GM18520 (cell line): ENCODE measurements at regions not wholly inside any gene's neighbourhood (a gene's known extent, or its start where the extent isn't known, plus 50 kb on each side); places are given as distances from the start of the nearest gene placed in this dataset.

ENCODE experiments used
- ATAC-seq: cut with Tn5 transposase; IDR thresholded peaks from one replicate; pipeline ENCODE4 v1.9.1; 2021; ENCODE audit not compliant: unreplicated experiment

DNA sequence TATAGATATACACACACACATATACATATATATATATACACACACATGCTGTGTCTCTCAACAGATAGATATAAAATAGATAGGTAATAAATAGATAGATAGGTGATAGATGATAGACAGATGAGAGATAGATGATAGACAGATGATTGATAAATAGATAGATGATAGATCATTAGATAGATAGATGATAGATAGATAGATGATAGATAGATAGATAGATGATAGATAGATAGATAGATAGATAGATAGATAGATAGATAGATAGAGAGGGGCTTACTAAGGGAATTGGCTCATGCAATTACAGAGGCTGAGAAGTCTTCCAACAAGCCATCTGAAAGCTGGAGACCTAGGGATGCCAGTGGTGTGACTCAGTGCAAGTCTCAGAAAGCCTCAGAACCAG, 394.5 kb downstream of the ICE1 start:
- no peak for ATAC-seq

DNA sequence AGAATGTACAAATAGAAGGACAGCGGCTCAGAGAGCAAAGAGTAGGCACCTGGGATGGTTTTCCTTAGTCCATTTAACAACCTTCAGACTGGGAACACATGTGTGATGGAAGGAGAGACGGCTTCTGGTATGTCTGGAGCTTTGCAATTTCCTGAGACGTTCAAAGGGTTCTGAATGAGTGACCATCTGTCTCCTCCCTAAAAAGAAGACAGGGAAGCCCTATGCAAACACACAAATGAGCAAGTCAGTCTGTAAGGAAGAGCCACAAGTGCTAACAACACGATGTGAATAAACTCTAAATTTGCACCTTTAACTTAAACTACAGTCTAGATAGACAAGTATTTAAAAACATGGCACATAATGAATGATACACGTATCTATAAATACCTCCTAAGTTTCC, 391.0 kb downstream of the ICE1 start:
- no peak for ATAC-seq

DNA sequence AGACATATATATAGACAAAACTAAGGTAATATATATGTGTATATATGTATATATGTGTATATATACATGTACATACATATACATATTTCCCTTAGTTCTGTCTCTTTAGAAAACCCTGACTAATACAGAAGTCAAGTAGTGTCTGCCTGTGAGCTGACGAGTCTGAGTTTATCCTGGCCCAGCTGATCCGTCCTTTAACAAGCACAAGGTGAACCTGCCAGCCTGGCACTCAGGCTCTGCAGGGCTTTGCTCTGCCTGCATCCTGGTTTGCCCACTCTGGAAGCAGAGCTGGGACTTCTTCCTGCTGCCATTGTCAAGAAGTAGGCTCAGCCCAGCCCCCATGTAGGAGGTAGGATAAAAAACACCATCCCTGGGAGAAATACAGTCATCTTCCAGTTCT, 388.0 kb downstream of the ICE1 start:
- ATAC-seq: no peak

DNA sequence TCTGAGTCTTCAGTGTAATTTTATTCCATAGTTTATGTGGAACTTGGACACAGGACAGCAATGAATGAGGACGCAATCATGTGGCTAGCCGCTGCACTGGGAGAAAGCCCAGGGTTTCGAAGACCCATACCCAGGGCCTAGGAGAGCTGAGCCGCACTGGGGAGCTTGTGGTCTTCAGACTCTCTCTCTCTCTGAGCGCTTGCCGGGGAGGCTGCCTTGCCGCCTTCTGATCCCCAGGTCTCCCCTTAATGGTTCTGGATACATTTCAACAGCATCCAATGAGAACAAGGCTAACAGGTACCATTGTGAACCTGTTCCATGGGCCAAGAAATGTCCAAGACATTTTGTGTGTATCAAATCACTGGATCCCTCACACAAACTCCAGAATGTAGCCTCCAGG, 383.4 kb downstream of the ICE1 start:
- no peak for ATAC-seq

DNA sequence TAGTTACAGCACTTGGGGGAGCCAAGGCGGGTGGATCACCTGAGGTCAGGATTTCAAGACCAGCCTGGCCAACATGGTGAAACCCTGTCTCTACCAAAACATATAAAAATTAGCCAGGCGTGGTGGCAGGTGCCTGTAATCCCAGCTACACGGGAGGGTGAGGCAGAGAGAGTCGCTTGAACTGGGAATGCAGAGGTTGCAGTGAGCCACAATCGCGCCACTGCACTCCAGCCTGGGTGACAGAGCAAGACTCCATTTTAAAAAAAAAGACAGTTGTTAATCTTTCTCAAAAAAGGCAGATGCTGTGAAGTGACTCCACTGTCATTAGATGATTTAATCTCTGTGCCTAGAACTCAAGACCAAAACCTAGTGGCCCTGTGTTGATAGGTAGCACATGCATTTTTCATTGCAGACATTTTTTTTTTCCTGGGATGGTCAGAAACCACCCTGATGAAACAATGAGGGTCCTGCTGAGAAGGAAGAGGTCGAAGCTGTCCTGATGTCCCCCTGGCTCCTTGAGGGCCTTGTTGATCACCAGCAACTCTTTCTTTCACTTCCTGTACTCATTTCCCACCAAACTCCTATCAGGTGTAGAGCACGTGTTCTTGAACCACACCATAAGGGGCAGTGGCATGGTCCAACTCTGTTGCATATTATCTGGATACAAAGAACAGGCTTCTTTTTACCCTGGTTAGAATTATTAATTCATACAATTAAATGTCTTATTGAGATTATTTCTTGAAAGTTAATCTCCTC, 382.2 kb downstream of the ICE1 start:
- no peak for ATAC-seq

DNA sequence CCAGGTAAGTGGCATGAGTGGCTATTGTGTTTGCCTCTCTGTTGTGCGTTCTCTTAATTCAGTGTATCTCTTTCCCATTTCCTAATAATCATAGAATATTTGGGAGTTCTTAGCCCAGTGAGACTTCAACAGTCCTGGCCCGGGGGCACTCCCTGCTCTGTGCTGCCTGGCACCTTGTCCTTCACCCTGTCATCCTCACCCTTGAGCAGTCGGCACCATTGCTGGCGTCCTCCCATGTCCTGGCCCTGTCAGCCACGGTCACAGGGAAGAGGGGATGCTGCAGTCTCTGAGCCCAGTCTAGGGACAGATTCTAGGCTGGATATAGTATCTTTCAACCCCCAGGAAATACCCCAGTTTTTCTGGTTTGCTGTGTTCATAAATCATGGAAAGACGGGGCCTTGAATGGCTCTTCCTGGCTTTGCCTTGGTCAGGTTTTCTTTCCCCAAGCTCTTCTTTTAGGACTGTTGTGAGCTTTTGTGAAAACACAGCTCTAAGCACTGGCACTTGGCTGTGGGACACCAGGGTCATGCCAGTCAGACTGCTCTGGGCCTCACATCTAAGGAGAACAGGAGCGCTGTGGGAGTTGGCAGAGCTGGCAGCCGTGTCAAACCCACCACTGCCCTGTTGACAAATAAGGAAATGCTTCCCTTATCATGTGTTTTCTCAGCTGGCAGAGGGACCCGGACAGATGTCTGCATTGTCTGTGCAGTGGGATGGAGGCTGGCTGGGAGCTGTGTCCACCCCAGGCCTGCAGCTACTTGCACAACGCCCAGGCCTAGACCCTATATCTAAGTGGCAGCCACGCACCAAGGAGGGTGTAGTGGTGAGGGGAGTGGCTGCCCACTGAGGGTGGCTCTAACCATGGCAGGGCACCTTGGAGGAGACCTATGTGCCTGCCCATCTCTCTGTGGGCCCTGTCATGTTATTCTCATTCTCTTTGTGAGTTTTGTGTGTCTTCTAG, 378.6 kb downstream of the ICE1 start:
- ATAC-seq: no peak

DNA sequence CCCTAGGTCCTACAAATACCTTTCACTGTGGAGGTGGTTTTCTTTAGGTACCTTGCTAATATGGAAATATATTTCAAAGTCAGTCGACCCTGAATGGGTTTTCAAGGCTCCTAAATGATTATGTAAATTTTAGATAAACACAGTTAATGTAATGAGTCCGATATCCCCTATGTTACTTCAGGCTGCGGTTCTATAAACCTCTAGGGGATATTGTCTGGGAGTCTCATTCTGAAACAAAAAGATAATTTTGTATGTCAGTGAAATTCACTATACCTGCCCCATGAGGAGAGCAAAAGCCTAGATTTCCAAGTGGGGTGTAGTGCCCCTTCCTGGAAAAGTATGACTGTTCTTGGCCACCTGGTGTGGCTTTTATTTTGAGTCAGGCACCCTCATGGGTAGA, 377.3 kb downstream of the ICE1 start:
- no peak for ATAC-seq

DNA sequence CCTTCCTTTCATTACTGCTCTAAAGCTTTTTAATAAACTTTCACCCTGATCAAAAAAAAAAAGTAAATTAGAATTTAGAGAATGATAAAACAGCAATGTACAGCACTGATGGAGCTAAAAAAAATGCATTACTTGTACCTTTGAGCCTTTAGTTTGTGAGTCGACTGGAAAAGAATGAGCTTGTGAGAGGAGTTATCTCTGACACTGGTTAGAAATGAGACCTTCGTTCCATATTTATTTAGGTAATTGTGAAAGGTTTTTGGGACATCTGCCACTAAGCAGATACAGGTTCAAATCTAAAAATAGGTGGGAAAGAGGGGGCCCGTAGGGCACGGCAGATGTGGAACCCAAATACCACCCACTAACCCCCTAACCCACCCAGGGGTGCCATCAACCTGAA, 376.8 kb downstream of the ICE1 start:
- ATAC-seq: no peak

DNA sequence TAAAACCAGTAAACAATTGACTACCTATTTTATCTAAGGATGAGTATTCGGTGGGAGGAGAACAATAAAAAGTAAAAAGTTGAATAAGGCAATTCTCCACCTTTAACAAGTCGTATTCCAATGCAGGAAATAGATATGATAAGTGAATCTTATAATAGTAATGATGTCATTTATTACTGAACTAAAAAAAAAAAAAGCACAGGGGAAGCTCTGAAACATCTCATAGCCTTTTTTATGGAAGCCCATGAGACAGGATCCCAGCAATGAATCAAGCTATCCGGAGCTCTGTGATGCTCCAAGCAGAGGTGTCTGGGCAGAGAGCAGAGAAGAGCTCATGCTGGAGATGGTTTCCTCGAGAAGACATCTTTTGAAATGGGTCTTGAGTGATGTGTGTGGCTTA, 376.0 kb downstream of the ICE1 start:
- ATAC-seq: no peak

DNA sequence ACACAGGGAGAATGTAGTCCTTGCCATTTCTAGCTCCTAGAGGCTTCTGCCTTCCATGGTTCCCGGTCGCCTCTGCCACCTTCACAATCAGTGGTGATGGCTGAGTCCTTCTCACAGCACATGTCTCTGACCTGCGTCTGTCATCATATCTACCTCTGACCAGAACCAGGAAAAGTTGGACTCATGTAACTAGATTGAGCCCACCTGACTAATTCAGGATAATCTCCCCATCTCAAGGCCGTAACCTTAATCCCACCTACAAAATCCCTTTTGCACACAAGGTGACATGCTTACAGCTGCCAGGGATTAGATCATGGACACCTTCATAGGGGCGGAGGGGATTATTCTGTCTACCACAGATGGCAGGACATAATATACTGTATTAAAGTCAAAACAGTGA, 375.6 kb downstream of the ICE1 start:
- ATAC-seq: no peak

DNA sequence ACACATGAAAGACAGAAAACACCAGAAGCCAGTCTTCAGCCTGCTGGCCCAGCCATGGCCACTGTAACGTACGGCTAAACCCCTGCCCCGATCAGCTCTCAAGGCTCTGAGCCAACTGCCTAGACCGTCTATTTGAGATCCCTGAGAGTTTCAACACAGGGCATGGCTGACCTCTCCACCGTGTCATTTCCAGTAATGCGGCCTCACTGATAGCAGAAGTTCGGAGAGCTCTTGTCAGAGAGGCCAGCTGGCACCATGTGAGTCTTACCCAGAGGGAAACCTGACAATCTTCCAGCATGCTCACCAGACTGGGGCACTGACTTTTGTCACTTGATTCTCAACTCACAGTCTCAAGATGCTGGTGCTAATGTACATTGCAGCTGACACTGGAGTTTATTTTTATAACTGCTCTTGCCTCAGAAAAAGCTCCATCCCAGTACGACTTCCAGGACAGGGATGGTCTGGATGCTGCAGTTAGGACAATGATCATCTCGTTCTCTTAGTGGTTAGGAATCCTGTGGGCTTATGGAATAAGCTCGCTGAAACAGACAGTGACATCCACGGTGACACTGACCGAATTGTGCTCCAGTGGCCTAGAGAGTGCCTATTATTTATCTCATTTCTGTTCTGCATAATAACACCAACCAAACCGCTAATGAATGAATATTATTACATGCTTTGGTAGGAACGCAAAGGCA, 372.7 kb downstream of the ICE1 start:
- no peak for ATAC-seq

DNA sequence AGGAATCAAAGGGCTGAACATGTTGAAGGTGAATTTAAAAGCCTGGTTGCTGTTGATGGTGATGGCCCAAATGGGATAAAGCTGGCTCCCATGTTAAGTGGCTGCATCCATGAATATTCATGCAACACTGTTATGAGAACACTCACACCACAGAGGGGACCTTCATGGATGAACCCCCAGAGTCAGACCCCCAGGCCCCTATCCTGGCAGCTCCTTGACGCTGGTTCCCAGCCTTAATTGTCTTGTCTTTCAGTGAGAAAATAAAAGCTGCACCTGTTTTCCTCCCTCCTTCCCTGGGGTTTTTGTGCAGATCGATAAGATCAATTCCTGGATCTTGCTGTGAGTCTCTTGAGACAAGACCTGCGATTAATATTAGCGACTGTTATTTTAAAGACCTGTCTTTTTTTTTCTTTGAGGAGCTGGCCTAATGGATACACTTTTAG, 371.7 kb downstream of the ICE1 start:
- ATAC-seq: no peak

DNA sequence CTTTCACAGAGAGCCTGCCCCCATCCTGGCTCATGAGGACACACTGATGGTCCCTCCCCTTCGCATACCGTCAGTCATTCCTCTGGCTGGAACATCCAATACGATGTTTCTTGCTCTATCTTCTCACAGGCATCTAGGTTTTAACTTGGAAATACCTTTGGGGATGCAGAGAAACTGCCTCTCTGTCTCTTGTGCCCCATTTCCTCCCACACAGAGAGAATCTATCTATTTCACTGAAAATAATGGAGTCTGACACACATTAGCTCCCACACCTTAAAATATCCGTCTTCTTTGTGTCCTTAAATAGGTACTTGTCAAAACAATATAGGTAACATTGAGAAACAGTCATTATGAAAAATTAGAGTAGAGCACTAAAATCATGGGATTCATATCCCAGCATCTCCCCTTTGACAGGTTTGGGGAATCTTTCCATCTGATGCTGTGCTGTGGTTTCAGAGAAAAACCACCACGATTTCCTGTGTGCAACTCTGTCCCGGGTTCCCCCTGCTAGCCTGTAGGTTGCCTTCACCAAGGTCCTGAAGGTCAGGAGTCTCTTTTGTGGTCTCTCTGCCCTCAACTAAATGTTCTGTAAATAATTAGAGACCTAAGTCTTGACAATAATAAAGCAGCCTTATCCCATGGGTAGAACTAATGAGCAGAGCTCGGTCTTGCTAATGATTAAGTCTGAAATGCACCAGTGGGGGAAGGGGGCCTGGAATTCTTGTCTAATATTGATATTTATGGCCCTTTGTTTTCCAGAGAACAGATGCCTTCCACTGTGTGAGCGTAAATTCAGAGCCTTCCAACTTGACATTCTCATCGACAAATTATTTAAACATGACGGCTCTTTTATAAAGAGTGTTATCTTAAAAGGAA, 371.0 kb downstream of the ICE1 start:
- ATAC-seq: no peak

DNA sequence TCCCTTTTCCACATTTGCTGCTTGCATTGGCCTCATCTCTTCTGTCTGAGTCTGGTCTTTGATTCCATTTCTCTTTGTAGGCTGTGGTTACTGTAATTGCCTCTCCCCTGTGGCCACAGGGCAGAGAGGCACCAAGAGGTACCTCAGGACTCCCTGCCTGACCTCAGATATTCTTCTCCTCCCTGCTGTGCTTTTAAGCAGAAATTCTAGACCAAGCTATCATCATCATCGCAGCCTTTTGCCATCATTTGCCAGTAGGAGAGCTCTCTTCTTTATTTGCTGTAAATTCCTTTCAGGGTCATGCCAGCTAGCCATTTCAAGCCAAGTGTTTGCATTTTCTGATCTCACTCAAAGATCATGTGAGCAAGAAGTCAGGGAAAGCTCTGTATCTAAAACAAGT, 369.6 kb downstream of the ICE1 start:
- ATAC-seq: no peak

DNA sequence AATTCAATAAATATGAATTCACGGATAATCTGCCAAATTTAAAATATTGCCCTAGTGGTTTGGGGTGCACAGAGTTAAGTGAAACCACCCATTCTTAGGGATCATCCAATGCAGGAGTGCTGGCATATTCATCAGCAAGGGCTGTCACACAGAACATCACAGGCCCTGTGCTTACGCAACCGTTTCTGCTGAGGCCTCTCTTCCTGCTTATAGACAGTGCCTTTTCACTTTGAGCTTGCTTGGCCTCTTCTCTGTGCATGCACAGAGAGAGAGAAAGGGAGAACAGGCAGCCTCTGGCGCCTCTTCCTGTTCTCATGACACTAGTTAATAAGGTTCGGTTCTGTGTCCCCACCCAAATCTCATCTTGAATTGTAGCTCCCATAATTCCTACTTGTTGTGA, 366.3 kb downstream of the ICE1 start:
- no peak for ATAC-seq

DNA sequence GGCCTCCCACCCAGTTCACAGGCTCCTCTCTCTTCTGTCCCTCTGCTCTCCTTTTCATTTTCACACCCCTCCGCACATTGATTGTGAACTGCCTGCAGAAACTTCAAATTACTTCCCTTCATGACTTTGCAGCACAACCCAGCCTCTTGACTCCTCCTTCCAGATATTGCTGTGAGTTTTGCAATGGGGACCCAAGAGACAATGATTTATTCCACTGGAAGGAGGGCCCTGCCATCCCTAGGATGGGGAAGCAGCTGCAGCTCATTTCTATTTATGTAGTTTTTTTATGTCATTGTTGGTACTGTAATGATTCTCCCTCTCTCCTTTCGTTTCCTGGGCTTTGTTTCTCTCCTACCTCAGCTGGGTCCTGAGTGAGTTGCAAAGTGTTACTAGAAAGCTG, 364.9 kb downstream of the ICE1 start:
- no peak for ATAC-seq

DNA sequence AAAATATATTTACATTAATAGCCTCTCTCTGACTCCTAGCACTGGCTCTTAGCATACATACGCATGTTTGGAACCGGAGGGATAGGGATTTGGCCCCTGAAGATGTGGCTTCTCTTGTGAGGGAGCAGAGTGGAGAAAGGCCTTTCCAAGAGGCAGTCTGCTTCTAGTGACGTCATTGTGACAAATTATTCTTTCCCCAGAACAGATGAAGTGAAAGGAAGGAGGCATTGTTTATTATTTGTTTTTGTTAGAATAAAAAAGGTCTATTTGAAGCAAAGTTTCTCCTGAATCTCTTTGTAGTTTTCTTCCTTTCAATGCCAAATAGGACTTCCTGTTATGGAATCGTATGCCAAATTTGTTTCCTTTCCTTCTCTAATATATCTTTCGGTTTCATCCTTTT, 361.6 kb downstream of the ICE1 start:
- ATAC-seq: no peak

DNA sequence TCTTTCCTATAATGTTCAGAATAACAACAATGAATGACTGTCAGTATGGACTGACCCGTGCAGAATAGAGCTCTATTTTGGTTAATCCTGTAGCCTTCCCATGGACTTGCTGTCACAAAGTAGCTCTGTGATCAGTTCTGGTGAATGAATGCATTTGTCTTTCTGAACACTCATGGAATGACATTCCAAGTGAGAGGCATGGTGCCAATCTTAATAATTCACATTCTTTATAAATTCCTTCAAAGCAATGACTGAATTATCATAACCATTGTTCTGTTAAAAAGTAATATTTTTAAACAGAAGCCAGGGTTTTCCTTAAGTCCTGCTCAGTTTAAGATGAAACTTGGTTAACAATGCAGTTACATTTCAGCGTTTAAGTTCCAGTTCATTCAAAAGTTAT, 360.5 kb downstream of the ICE1 start:
- ATAC-seq: no peak

DNA sequence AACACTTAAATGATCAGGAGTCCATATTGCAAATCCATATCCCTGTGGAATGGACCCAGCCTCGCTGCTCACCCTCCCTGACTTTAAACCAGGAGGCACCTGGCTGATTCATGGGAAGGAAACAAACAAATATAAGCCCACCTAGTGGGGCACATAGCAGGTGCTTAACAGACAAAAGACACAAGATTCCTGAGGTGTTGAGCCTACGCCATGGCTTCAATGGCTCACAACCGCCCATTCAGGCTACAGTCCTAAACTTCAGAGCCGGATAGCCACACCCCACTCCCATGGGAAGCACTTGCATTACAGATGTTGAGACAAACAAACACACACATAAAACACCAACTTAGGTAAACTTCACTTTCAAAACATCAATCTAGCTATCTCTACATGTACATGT, 359.9 kb downstream of the ICE1 start:
- ATAC-seq: no peak

DNA sequence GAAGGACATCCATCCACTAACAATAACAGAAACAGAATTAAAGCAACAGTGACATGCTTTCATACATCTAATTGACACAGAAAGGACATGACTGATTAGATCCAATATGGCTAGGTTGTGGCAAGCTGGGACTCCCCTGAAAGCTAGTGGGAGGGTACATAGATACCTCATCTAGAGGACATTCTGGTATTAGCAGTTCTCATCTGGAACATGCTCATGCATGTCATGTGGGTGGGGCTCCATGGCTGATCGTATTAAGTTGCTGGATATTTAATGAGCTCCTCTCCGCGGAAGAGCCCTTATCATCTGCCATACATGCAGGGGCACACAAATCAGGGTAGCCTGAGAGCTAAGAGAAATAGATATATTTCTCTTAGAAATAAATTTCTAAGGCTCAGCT, 358.9 kb downstream of the ICE1 start:
- no peak for ATAC-seq

DNA sequence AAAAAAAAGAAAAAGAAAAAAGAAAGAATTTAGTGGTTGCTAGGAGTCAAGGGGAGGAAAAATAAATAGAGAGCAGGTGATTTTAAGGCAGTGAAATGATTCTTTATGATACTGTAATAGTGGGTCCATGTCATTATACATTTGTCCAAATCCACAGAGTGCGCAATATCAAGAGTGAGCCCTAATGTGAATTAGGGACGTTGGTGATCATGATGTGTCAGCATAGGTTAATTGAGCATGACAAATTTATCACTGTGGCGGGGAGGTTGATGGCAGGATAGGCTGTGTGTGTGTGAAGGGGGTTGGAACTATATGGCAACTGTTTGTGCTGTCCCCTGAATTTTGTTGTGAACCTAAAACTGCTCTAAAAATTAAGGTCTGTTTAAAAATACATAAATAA, 357.8 kb downstream of the ICE1 start:
- no peak for ATAC-seq
